Immature natural killer cell (primary cell): ENCODE measurements at regions not wholly inside any gene's neighbourhood (a gene's known extent, or its start where the extent isn't known, plus 50 kb on each side); places are given as distances from the start of the nearest gene placed in this dataset.

Experiments used
- DNase-seq, 3 donors: peaks; one replicate each; pipeline ENCODE4 v3.0.0; 2022; ENCODE audit warnings: mixed read lengths in 1 of 3
- H3K27ac Mint-ChIP-seq, 6 donors: one replicate each; pipeline ENCODE4 v1.8.0; 2020; ENCODE audit warnings: mixed read lengths in 6 of 6, mild to moderate bottlenecking in 5 of 6, inconsistent platforms in 4 of 6, moderate library complexity in 3 of 6
- H3K27me3 Mint-ChIP-seq, 3 donors: one replicate each; pipeline ENCODE4 v1.8.0; 2020 to 2021; ENCODE audit warnings: low read depth in 3 of 3, mild to moderate bottlenecking in 3 of 3, mixed read lengths in 3 of 3, moderate library complexity in 3 of 3, inconsistent platforms in 1 of 3
- H3K36me3 Mint-ChIP-seq, 3 donors: one replicate each; pipeline ENCODE4 v1.8.0; 2020; ENCODE audit warnings: mixed read lengths in 3 of 3, inconsistent platforms in 2 of 3, mild to moderate bottlenecking in 2 of 3
- H3K4me1 Mint-ChIP-seq, 2 donors: one replicate each; pipeline ENCODE4 v1.8.0; 2020; ENCODE audit warnings: inconsistent platforms in 2 of 2, mild to moderate bottlenecking in 2 of 2, mixed read lengths in 2 of 2, moderate library complexity in 1 of 2
- H3K4me3 Mint-ChIP-seq, 5 donors: one replicate each; pipeline ENCODE4 v1.8.0; 2020; ENCODE audit warnings: mild to moderate bottlenecking in 5 of 5, mixed read lengths in 5 of 5, inconsistent platforms in 3 of 5, moderate library complexity in 3 of 5
- H3K9me3 Mint-ChIP-seq, 6 donors: one replicate each; pipeline ENCODE4 v1.8.0; 2020; ENCODE audit warnings: mild to moderate bottlenecking in 6 of 6, mixed read lengths in 6 of 6, inconsistent platforms in 4 of 6, moderate library complexity in 3 of 6

- H3K4me1 Mint-ChIP-seq = no peaks in the 10 kb centered on the region
- H3K27me3 Mint-ChIP-seq = peaks cover 0 to 2% (median 2%) of the 10 kb centered on the region in 3 donors
- H3K9me3 Mint-ChIP-seq = peaks cover 0 to 2% (median 0%) of the 10 kb centered on the region in 6 donors
- H3K36me3 Mint-ChIP-seq = no peaks in the 10 kb centered on the region
- no peak overlapping the region for H3K27ac Mint-ChIP-seq
- DNase-seq = no peak
- H3K4me3 Mint-ChIP-seq = no peak overlapping the region
These were observed 177.4 kb downstream of the SCP2D1 start for GRCh38 chr20:18991012-18991411.

DNA sequence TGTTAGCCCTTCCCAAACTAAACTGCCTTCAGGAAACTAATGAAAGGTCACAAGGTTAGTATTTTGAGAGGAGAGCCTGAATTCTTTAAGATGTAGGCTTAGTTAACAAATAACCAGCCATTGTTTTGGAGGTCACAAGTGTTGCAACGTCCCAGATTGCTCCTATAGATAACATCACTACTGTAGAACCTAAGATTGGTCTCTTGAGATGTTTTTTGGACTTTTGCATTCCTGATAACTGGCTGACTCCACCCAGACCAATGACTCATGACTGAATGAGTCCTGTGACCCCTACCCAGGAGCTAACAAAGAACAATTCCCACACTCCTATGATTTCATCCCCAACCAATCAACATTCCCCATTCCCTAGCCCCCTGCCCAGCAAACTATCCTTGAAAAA is 178.8 kb downstream of the SCP2D1 start:
- no peak overlapping the region for H3K4me3 Mint-ChIP-seq
- no peaks in the 10 kb centered on the region for H3K4me1 Mint-ChIP-seq
- H3K27ac Mint-ChIP-seq = no peak overlapping the region
- no peaks in the 10 kb centered on the region for H3K36me3 Mint-ChIP-seq
- peaks cover 0 to 2% (median 0%) of the 10 kb centered on the region in 6 donors for H3K9me3 Mint-ChIP-seq
- peaks cover 0 to 2% (median 2%) of the 10 kb centered on the region in 3 donors for H3K27me3 Mint-ChIP-seq
- DNase-seq = no peak

DNA sequence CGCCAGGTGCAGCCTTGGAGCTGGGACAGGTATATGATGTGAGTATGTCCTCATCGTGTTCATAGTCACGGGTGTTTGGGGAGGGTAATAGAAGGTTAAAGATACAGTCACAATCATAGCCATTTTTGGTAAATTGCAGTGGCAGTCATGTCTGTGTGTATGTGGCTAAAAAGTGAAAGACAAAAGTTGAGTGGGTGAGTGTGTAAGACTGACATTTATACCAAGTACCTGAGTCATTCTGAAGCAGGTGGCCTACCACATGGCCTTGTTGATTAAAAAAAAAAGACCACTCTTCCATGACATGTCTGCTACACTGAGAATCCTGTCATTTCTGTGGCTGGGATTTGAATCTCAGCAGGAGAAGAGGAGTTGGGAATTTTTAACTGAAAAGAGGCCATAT is 181.9 kb downstream of the SCP2D1 start:
- H3K27me3 Mint-ChIP-seq = peaks cover 0 to 4% (median 2%) of the 10 kb centered on the region in 3 donors
- no peaks in the 10 kb centered on the region for H3K36me3 Mint-ChIP-seq
- no peak overlapping the region for H3K27ac Mint-ChIP-seq
- no peak for DNase-seq
- no peak overlapping the region for H3K4me3 Mint-ChIP-seq
- H3K9me3 Mint-ChIP-seq = peaks cover 0 to 2% (median 0%) of the 10 kb centered on the region in 6 donors
- no peaks in the 10 kb centered on the region for H3K4me1 Mint-ChIP-seq

GRCh38 chr20:18999086-18999485 is 185.5 kb downstream of the SCP2D1 start:
- H3K4me3 Mint-ChIP-seq = no peak overlapping the region
- H3K4me1 Mint-ChIP-seq = no peaks in the 10 kb centered on the region
- peaks cover 0 to 2% (median 0%) of the 10 kb centered on the region in 6 donors for H3K9me3 Mint-ChIP-seq
- no peaks in the 10 kb centered on the region for H3K36me3 Mint-ChIP-seq
- peak overlapping the region in 1 of 6 donors; percentile 34 for H3K27ac Mint-ChIP-seq
- peaks cover 0 to 2% (median 2%) of the 10 kb centered on the region in 3 donors for H3K27me3 Mint-ChIP-seq
- no peak for DNase-seq

DNA sequence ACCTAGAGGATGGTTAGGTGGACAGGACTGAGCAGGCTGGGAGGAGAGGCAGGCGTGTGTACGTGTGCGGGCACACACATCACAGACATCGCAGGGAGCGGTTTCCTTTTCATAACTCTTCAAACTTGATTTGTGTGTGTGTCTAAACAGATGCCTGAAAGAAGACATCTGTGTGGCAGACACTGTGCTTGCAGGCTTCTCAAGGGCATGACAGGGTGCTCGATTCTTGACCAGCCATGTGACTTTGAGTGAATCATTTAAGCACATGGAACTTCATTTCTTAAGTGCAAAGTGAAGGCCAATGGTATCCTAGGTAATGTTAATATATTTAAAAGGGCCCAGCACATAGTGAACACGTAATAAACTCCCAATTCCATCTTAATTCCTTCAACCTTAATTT is 186.5 kb downstream of the SCP2D1 start:
- no peaks in the 10 kb centered on the region for H3K4me1 Mint-ChIP-seq
- no peak overlapping the region for H3K4me3 Mint-ChIP-seq
- peaks cover 0 to under 1% (median 0%) of the 10 kb centered on the region in 6 donors for H3K9me3 Mint-ChIP-seq
- no peaks in the 10 kb centered on the region for H3K36me3 Mint-ChIP-seq
- no peak overlapping the region for H3K27ac Mint-ChIP-seq
- peaks cover 0 to 4% (median under 1%) of the 10 kb centered on the region in 3 donors for H3K27me3 Mint-ChIP-seq
- DNase-seq = no peak

- Mint-ChIP-seq H3K9me3 (no peaks in the 10 kb centered on the region), H3K27ac (no peak overlapping the region), H3K36me3 (no peaks in the 10 kb centered on the region), H3K4me1 (no peaks in the 10 kb centered on the region), H3K27me3 (peaks cover 0 to 4% (median 0%) of the 10 kb centered on the region in 3 donors), H3K4me3 (no peak overlapping the region)
- no peak for DNase-seq
These were observed 187.6 kb downstream of the SCP2D1 start for GRCh38 chr20:19001177-19001576.

DNA sequence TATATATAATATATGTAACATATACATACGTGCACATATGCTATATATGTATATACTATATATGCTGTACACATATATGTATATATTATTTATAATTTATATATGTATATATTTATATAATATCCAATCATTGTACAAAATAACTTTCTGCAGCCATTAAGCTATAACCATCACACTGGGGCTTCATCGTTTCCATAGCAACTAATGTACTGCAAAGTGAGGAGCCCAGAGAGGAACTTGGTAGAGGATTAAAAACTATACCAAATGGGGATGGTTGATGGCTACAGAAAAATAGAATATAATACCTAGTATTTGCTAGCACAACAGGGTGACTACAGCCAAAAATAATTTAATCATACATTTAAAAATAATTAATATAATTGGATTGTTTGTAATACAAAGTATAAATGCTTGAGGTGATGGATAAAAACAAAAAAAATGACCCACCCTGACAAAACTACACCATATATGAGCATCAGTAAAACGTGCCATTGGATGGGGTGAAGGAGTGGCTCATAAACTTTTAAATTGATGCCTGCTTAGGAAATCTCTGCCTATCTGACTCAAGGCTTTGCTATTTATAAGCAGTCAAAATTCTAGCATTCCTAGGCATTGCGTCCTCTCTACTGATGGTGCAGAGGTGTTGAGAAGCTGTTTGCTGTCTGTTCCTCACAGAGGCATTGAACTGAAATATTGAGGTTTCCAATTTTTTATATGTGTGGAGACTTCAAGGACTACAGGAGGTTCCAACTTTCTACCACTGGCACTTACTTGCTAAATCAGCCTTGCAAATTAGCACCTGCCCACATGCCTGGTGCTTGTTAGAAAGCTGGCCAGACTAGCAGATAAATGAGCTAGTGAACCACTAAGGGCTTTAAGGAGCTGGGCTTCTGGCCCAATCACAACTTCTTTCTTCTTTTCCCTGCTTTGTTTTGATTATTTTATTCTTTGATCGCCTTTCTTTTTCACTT is 190.1 kb downstream of the SCP2D1 start:
- DNase-seq = no peak
- peaks cover 0 to 6% (median 4%) of the 10 kb centered on the region in 3 donors for H3K27me3 Mint-ChIP-seq
- H3K27ac Mint-ChIP-seq = no peak overlapping the region
- no peak overlapping the region for H3K4me3 Mint-ChIP-seq
- peaks cover 0 to 2% (median 0%) of the 10 kb centered on the region in 6 donors for H3K9me3 Mint-ChIP-seq
- no peaks in the 10 kb centered on the region for H3K4me1 Mint-ChIP-seq
- H3K36me3 Mint-ChIP-seq = no peaks in the 10 kb centered on the region

DNA sequence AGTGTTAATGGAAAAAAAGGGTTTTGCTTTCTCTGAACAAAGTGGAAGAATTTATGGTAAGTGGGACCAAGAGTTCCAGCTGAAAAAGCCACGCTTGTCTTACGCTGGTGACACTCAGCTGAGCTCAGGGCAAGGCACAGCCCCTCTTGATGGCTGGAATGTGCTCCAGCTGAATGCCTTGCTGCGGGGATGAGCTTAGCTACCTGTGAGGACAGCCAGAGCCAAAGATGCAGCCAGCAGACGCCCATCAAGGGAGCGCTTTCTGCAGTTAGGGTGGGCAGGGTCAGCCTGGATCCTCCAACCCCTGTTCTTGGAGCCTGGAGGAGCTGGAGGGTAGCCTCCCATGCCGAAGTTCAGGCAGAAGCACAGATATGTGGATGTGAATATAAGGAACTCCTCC is 191.4 kb downstream of the SCP2D1 start:
- no peak overlapping the region for H3K4me3 Mint-ChIP-seq
- H3K27me3 Mint-ChIP-seq = peaks cover 0 to 6% (median 2%) of the 10 kb centered on the region in 3 donors
- no peaks in the 10 kb centered on the region for H3K4me1 Mint-ChIP-seq
- peaks cover 0 to 2% (median 0%) of the 10 kb centered on the region in 6 donors for H3K9me3 Mint-ChIP-seq
- no peaks in the 10 kb centered on the region for H3K36me3 Mint-ChIP-seq
- DNase-seq = no peak
- H3K27ac Mint-ChIP-seq = no peak overlapping the region

- no peaks in the 10 kb centered on the region for H3K36me3 Mint-ChIP-seq
- H3K27ac Mint-ChIP-seq = no peak overlapping the region
- DNase-seq = no peak
- H3K4me1 Mint-ChIP-seq = no peaks in the 10 kb centered on the region
- no peak overlapping the region for H3K4me3 Mint-ChIP-seq
- H3K27me3 Mint-ChIP-seq = peaks cover 1 to 9% (median 2%) of the 10 kb centered on the region in 3 donors
- peaks cover 0 to 2% (median 0%) of the 10 kb centered on the region in 6 donors for H3K9me3 Mint-ChIP-seq
These were observed 194.9 kb downstream of the SCP2D1 start for GRCh38 chr20:19008497-19008896.

DNA sequence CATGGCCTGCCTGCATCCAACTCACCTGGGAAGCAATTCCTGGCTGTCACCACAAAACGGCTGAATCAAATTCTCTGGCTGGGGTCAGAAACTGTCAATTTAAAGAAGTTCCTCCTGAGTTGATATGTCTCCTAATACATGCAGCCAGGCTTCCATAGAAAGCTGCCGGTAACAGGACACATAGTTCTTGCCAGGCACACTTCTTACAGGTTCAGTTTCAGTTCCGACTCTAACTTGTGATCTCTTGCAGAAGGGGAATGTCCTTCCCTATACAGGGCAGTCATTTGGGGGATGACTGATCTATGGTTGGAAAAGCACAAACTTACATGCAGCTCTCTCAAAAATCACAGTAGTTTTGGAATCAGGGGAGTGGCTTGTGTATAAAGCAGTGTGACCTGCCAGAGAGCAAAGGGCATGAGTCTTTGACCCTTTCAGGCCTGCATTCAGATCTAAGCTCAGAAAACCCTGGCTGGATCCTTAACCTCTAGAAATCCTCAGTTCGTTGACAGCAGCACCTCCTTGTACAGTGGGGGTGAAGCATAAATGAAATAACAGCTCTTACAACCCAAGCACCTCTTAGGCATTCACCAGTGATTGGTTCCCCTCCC is 195.6 kb downstream of the SCP2D1 start:
- H3K4me3 Mint-ChIP-seq = no peak overlapping the region
- no peaks in the 10 kb centered on the region for H3K4me1 Mint-ChIP-seq
- H3K36me3 Mint-ChIP-seq = no peaks in the 10 kb centered on the region
- H3K27ac Mint-ChIP-seq = no peak overlapping the region
- peaks cover 1 to 9% (median 2%) of the 10 kb centered on the region in 3 donors for H3K27me3 Mint-ChIP-seq
- no peak for DNase-seq
- peaks cover 0 to 2% (median 0%) of the 10 kb centered on the region in 6 donors for H3K9me3 Mint-ChIP-seq

GRCh38 chr20:19012676-19013075 is 199.1 kb downstream of the SCP2D1 start:
- Mint-ChIP-seq H3K4me3 (no peak overlapping the region), H3K4me1 (no peaks in the 10 kb centered on the region), H3K9me3 (no peaks in the 10 kb centered on the region), H3K27me3 (peaks cover 0 to 9% (median 1%) of the 10 kb centered on the region in 3 donors), H3K36me3 (no peaks in the 10 kb centered on the region), H3K27ac (no peak overlapping the region)
- DNase-seq = no peak

- H3K4me1 Mint-ChIP-seq = no peaks in the 10 kb centered on the region
- DNase-seq = no peak
- H3K4me3 Mint-ChIP-seq = no peak overlapping the region
- H3K36me3 Mint-ChIP-seq = no peaks in the 10 kb centered on the region
- no peaks in the 10 kb centered on the region for H3K9me3 Mint-ChIP-seq
- peaks cover 0 to 3% (median 1%) of the 10 kb centered on the region in 3 donors for H3K27me3 Mint-ChIP-seq
- H3K27ac Mint-ChIP-seq = no peak overlapping the region
These were observed 198.5 kb upstream of the SLC24A3 start for GRCh38 chr20:19013907-19014306.

DNA sequence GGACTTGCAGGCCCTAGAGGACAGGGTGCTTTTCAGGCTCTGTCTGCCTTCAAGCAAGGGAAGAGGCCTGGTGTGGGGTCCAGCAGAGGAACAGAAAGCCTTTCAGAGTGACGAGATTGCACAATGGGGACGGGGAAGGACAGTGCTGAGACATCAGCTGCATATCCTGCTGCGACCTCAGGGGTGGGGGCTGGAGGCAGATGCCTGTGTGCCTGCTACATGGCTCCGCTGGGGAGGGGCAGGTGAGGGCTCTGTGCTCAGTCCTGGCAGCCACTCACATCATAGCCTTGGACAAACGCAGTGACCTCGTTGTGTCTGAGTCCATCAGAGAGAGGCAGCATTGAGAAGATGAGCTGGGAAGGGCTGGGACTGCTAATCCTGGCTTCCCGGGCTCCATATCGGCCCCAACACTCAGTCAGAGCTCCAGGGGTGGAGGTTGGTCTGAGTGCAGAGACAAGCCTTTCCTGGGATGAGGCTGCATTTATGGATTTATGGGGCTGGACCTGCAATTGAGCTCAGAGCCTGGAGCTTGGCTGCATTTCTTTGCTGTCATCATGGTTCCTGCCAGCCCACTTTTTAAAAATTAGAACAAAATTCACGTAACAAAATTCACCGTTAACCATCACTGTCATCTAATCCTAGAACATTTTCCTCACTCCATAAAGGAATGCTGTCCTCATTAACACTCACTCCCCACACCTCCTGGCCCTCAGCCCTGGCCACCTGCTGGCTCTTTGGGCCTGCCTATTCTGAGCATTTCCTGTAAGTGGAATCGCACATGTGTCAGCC is 196.9 kb upstream of the SLC24A3 start:
- Mint-ChIP-seq H3K27me3 (peaks cover 0 to 3% (median 3%) of the 10 kb centered on the region in 3 donors), H3K36me3 (no peaks in the 10 kb centered on the region), H3K4me3 (no peak overlapping the region), H3K4me1 (no peaks in the 10 kb centered on the region), H3K9me3 (no peaks in the 10 kb centered on the region), H3K27ac (no peak overlapping the region)
- no peak for DNase-seq

GRCh38 chr20:19016140-19016497 is 196.3 kb upstream of the SLC24A3 start:
- Mint-ChIP-seq H3K4me3 (no peak overlapping the region), H3K36me3 (no peaks in the 10 kb centered on the region), H3K4me1 (no peaks in the 10 kb centered on the region), H3K27ac (no peak overlapping the region), H3K27me3 (peaks cover 0 to 3% (median 1%) of the 10 kb centered on the region in 3 donors), H3K9me3 (no peaks in the 10 kb centered on the region)
- no peak for DNase-seq
